Right renal pelvis (tissue), 4 donors: ENCODE measurements at regions not wholly inside any gene's neighbourhood (a gene's known extent, or its start where the extent isn't known, plus 50 kb on each side); places are given as distances from the start of the nearest gene placed in this dataset.

Experiments
- DNase-seq, 4 donors: peaks; one replicate each; pipeline ENCODE4 v3.0.0-alpha.2; 2013; ENCODE audit warnings: low read depth in 4 of 4, low spot score in 3 of 4, missing footprints in 1 of 4

GRCh38 chr5:24767086-24767485 is 122.3 kb upstream of the CDH10 start:
- no peak for DNase-seq

- no peak for DNase-seq
These were observed 120.4 kb upstream of the CDH10 start for GRCh38 chr5:24765219-24765618.

GRCh38 chr5:24750355-24750754 is 105.6 kb upstream of the CDH10 start:
- no peak for DNase-seq

- DNase-seq = no peak
These were observed 104.9 kb upstream of the CDH10 start for GRCh38 chr5:24749701-24750100.

- DNase-seq = no peak
These were observed 102.5 kb upstream of the CDH10 start for GRCh38 chr5:24747327-24747726.

- no peak for DNase-seq
These were observed 97.6 kb upstream of the CDH10 start for GRCh38 chr5:24742334-24742733.

- DNase-seq = no peak
These were observed 92.4 kb upstream of the CDH10 start for GRCh38 chr5:24737163-24737562.

GRCh38 chr5:24735284-24735683 is 90.5 kb upstream of the CDH10 start:
- no peak for DNase-seq

GRCh38 chr5:24732184-24732583 is 87.4 kb upstream of the CDH10 start:
- DNase-seq = no peak

- no peak for DNase-seq
These were observed 76.0 kb upstream of the CDH10 start for GRCh38 chr5:24720743-24721142.

GRCh38 chr5:24714746-24715145 is 70.0 kb upstream of the CDH10 start:
- DNase-seq = no peak

GRCh38 chr5:24712947-24713346 is 68.2 kb upstream of the CDH10 start:
- no peak for DNase-seq

GRCh38 chr5:24712047-24712446 is 67.3 kb upstream of the CDH10 start:
- DNase-seq = no peak

- DNase-seq = no peak
These were observed 59.2 kb upstream of the CDH10 start for GRCh38 chr5:24703934-24704333.
